SK-N-MC (cell line): ENCODE measurements at regions not wholly inside any gene's neighbourhood (a gene's known extent, or its start where the extent isn't known, plus 50 kb on each side); places are given as distances from the start of the nearest gene placed in this dataset.

ENCODE experiments used
- DNase-seq: peaks from one replicate; pipeline ENCODE4 v3.0.0-alpha.2; 2011; ENCODE audit warnings: low read depth, low spot score
- H3K27ac ChIP-seq: fragments of 200-600 bp; sonication (generic); 2 replicates; pipeline ENCODE4 v1.5.1; 2016; ENCODE audit warnings: mixed run types
- H3K36me3 ChIP-seq: fragments of 200-600 bp; sonication (generic); 2 replicates; pipeline ENCODE4 v1.6.1; 2017; ENCODE audit warnings: antibody characterized with exemption, low read length, mixed read lengths; ENCODE audit not compliant: insufficient read depth
- H3K4me3 ChIP-seq: fragments of 200-600 bp; sonication (generic); 2 replicates; pipeline ENCODE4 v1.5.1; 2016
- H3K9ac ChIP-seq: fragments of 200-600 bp; sonication (generic); 2 replicates; pipeline ENCODE4 v1.8.0; 2017; ENCODE audit warnings: mixed run types, mixed read lengths; ENCODE audit not compliant: insufficient read length
- H3K9me3 ChIP-seq: fragments of 200-600 bp; sonication (generic); 2 replicates; pipeline ENCODE4 v1.6.1; 2017; ENCODE audit warnings: low read depth, mild to moderate bottlenecking, antibody characterized with exemption, low read length, moderate library complexity, mixed read lengths
- EZH2 ChIP-seq: fragments of 200-600 bp; sonication (generic); IDR thresholded peaks from one replicate; pipeline ENCODE4 v1.6.1; 2017; ENCODE audit warnings: antibody characterized with exemption
- FOXP2 ChIP-seq: optimal IDR thresholded peaks from 2 replicates; pipeline ENCODE3; 2011; ENCODE audit warnings: mild to moderate bottlenecking, moderate library complexity; ENCODE audit not compliant: insufficient read depth; ENCODE audit errors: extremely low read length, control extremely low read depth
- POLR2AphosphoS5 ChIP-seq: IDR thresholded peaks from 2 replicates; pipeline ENCODE4 v1.6.1; 2012; ENCODE audit warnings: mild to moderate bottlenecking, low read depth, low read length, borderline replicate concordance

DNA sequence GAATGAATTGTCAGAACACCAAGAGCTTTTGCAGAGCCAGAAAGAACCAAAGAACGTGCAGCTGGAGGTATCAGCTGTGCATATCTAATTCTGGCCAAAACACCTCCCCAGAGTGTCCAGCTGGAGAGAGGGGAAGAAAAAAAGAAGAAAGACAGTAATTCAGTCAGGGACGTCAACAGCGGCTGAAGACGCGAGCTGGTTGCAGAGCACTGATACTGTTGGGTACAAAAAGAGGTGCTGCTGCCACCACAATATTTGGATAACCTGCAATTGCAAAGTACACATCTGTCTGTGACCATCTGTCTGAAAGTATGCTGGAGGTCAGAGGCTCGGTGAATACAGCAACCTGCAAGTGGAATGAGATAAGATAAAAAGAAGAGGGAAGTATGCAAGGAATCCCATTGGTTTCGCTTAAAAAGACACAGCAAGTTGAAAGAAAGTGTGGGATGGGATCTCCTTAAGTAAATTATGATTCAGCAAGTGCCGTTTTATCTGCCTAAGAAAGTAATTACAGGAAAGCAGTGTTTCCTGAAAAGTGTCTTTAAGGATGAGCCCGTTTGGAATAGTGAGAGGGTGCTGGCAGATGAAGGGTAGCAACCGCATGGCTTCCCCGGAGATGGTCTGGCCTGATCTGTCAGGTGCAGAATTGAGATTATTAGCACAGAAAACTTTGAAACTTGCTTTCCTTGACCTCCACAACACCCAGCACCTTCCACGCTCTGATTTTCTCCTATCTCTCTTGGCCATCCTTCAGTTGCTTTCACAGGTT lies 189.9 kb upstream of the PRDM1 start:
- Histone ChIP-seq H3K27ac (no peak overlapping the region), H3K4me3 (no peak overlapping the region), H3K9ac (no peak overlapping the region), H3K9me3 (no peaks in the 10 kb centered on the region), H3K36me3 (no peaks in the 10 kb centered on the region)
- TF ChIP-seq EZH2 (no peak), POLR2AphosphoS5 (no peak), FOXP2 (no peak)
- DNase-seq = no peak

GRCh38 chr6:105894556-105894955 lies 191.6 kb upstream of the PRDM1 start:
- no peak for DNase-seq
- Histone ChIP-seq H3K9me3 (no peaks in the 10 kb centered on the region), H3K4me3 (no peak overlapping the region), H3K27ac (no peak overlapping the region), H3K36me3 (no peaks in the 10 kb centered on the region), H3K9ac (no peak overlapping the region)
- no peak for TF ChIP-seq POLR2AphosphoS5
- TF ChIP-seq EZH2 = no peak
- TF ChIP-seq FOXP2 = no peak

- no peak for DNase-seq
- Histone ChIP-seq H3K36me3 (no peaks in the 10 kb centered on the region), H3K9me3 (no peaks in the 10 kb centered on the region), H3K9ac (no peak overlapping the region), H3K27ac (no peak overlapping the region), H3K4me3 (no peak overlapping the region)
- no peak for TF ChIP-seq EZH2
- no peak for TF ChIP-seq POLR2AphosphoS5
- no peak for TF ChIP-seq FOXP2
Observed at GRCh38 chr6:105893741-105894140, 192.4 kb upstream of the PRDM1 start.

DNA sequence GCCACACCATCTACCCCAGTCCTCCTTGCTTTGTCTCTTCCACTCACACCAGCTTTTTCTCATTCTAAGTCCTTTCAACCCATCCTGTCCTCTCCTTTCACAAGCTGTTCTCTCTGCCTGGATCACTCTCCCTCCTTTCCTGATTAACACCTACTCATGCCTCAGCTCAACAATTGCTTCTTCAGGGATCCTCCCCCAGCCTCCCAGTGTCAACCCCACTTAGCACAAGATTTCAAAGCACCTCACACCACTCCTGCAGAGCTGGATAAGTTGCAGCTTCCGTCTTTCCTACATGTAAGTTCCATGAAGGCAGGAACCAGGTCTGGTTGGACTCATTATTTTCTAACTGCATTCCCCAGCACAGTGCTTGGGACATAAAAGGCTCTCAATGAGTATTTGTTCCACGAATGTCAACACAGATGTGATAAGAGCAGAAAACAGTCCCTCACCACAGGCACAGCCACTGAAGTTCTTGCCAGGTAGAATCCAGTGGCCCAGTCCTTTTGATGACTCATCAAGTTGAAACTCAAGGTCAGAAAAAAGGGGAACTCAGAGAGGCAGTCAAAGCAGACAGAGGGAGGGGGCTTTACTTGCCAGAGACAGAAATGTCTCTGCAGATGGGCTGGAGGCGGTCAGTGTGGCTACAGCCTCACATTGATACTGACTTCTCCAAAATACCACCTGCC lies 193.4 kb upstream of the PRDM1 start:
- no peak for TF ChIP-seq POLR2AphosphoS5
- TF ChIP-seq FOXP2 = no peak
- TF ChIP-seq EZH2 = no peak
- Histone ChIP-seq H3K9ac (no peak overlapping the region), H3K9me3 (no peaks in the 10 kb centered on the region), H3K4me3 (no peak overlapping the region), H3K36me3 (no peaks in the 10 kb centered on the region), H3K27ac (no peak overlapping the region)
- DNase-seq = no peak

- TF ChIP-seq POLR2AphosphoS5 = no peak
- TF ChIP-seq FOXP2 = no peak
- no peak for TF ChIP-seq EZH2
- H3K4me3 ChIP-seq = no peak overlapping the region
- no peak for DNase-seq
- H3K9me3 ChIP-seq = no peaks in the 10 kb centered on the region
- no peaks in the 10 kb centered on the region for H3K36me3 ChIP-seq
- H3K27ac ChIP-seq = no peak overlapping the region
- H3K9ac ChIP-seq = no peak overlapping the region
Observed at GRCh38 chr6:105890521-105891244, 195.5 kb upstream of the PRDM1 start.

GRCh38 chr6:105889902-105890301 lies 196.2 kb upstream of the PRDM1 start:
- Histone ChIP-seq H3K36me3 (no peaks in the 10 kb centered on the region), H3K9ac (no peak overlapping the region), H3K27ac (no peak overlapping the region), H3K4me3 (no peak overlapping the region), H3K9me3 (no peaks in the 10 kb centered on the region)
- DNase-seq = no peak
- TF ChIP-seq FOXP2 (no peak), POLR2AphosphoS5 (no peak), EZH2 (no peak)

DNA sequence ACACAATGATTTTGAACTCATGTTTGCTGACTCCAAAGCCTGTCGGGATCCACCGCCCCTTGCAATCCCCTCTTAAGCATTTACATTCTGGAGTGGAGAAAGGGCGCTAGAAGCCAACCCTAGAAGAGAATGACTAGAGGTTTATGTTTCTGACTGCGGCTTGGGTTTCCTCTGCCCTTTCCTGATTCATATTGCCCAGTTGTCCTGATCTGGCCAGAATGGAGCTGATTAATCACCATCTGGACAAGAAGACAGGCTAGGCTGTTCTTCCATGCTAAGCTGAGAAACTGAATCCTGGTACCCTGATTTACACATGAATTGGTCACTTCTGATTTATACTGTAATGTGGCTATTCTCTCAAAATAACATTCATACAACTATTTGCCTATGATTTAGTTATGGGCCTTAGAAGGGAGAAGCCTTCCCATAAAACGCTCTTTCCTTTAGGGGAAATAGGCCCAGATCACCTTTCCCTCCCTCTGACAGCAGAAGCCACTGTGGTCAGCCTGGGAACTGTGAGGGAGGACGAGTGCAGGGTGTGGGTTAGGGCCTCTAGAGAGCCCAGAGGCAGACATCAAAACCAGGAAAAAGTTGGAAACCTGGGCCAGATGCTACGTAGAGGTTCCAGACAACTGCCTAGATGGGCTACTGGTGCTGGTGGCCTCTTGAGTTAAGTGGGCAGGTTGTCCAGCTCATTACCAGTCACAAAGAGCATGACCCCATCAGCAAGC lies 199.2 kb upstream of the PRDM1 start:
- no peak overlapping the region for H3K27ac ChIP-seq
- no peaks in the 10 kb centered on the region for H3K9me3 ChIP-seq
- no peak for DNase-seq
- H3K4me3 ChIP-seq = no peak overlapping the region
- no peaks in the 10 kb centered on the region for H3K36me3 ChIP-seq
- no peak overlapping the region for H3K9ac ChIP-seq
- TF ChIP-seq POLR2AphosphoS5 (no peak), FOXP2 (no peak), EZH2 (no peak)
